Fibroblast of skin of right biceps (primary cell): ENCODE measurements at regions not wholly inside any gene's neighbourhood (a gene's known extent, or its start where the extent isn't known, plus 50 kb on each side); places are given as distances from the start of the nearest gene placed in this dataset.

Experiments
- DNase-seq: peaks from one replicate; pipeline ENCODE4 v3.0.0-alpha.2; 2013

GRCh38 chr4:32117693-32118092 lies 1397.5 kb downstream of the PCDH7 start:
- DNase-seq = no peak

GRCh38 chr4:32119907-32120306 lies 1399.7 kb downstream of the PCDH7 start:
- no peak for DNase-seq

- DNase-seq = no peak
Measured at GRCh38 chr4:32128549-32128948, 1408.4 kb downstream of the PCDH7 start.

- no peak for DNase-seq
Measured at GRCh38 chr4:32129967-32130366, 1409.8 kb downstream of the PCDH7 start.

GRCh38 chr4:32133141-32133540 lies 1413.0 kb downstream of the PCDH7 start:
- DNase-seq = no peak

GRCh38 chr4:32133734-32134133 lies 1413.6 kb downstream of the PCDH7 start:
- DNase-seq = no peak

- peak; percentile 16 for DNase-seq
Measured at GRCh38 chr4:32135642-32136041, 1415.5 kb downstream of the PCDH7 start.

GRCh38 chr4:32136081-32136787 lies 1416.1 kb downstream of the PCDH7 start:
- DNase-seq = no peak

- DNase-seq = peak; percentile 92
Measured at GRCh38 chr4:32140636-32141035, 1420.5 kb downstream of the PCDH7 start.

GRCh38 chr4:32142075-32142474 lies 1421.9 kb downstream of the PCDH7 start:
- no peak for DNase-seq

- no peak for DNase-seq
Measured at GRCh38 chr4:32145987-32146386, 1425.8 kb downstream of the PCDH7 start.

- DNase-seq = no peak
Measured at GRCh38 chr4:32147446-32148085, 1427.4 kb downstream of the PCDH7 start.

- DNase-seq = peak; percentile 31
Measured at GRCh38 chr4:32148111-32148666, 1428.0 kb downstream of the PCDH7 start.

GRCh38 chr4:32158961-32159360 lies 1438.8 kb downstream of the PCDH7 start:
- DNase-seq = no peak

- DNase-seq = peak; percentile 38
Measured at GRCh38 chr4:32161392-32161791, 1441.2 kb downstream of the PCDH7 start.

- no peak for DNase-seq
Measured at GRCh38 chr4:32163125-32163524, 1443.0 kb downstream of the PCDH7 start.

- no peak for DNase-seq
Measured at GRCh38 chr4:32169841-32170240, 1449.7 kb downstream of the PCDH7 start.

GRCh38 chr4:32172086-32172485 lies 1451.9 kb downstream of the PCDH7 start:
- peak; percentile 31 for DNase-seq

GRCh38 chr4:32172761-32173160 lies 1452.6 kb downstream of the PCDH7 start:
- peak; percentile 66 for DNase-seq

GRCh38 chr4:32180086-32180485 lies 1459.9 kb downstream of the PCDH7 start:
- DNase-seq = no peak

- DNase-seq = no peak
Measured at GRCh38 chr4:32184186-32184585, 1464.0 kb downstream of the PCDH7 start.

GRCh38 chr4:32189130-32189529 lies 1469.0 kb downstream of the PCDH7 start:
- DNase-seq = no peak

GRCh38 chr4:32189788-32190187 lies 1469.6 kb downstream of the PCDH7 start:
- DNase-seq = no peak

- DNase-seq = no peak
Measured at GRCh38 chr4:32191961-32192360, 1471.8 kb downstream of the PCDH7 start.
